ENCODE measurements at regions not wholly inside any gene's neighbourhood (a gene's known extent, or its start where the extent isn't known, plus 50 kb on each side); places are given as distances from the start of the nearest gene placed in this dataset.

- H3K36me3 ChIP-seq (replicated peaks in 1 of 2; ENCODE audit: control insufficient read depth in 1 of 2, insufficient read depth in 2 of 2, low read length in 2 of 2): peaks cover 11 to 33% of the 10 kb centered on the region in 2 experiments
- no peak overlapping the region for H3K4me2 ChIP-seq (ENCODE audit: low read depth, low read length)
- no peak overlapping the region for H3K27ac ChIP-seq (ENCODE audit: extremely low read length, insufficient read depth, low read length)
- ChIA-PET CTCF (ENCODE audit: low intra/inter-chr PET ratio, low total read pairs) (no interaction called here), POLR2A (no interaction called here)
- no peak overlapping the region for H3K9ac ChIP-seq (ENCODE audit: insufficient read depth, low read depth, low read length)
- in situ Hi-C loops (cut with HindIII; ENCODE audit: extremely low pct_ligation_motif_present, low pct_unique_long_range_greater_than_20kb): no loop called here
- FAIRE-seq (no peak), DNase-seq (ENCODE audit: low spot score) (no peak), ATAC-seq (peak; percentile 23; the same call in 1 of the 3 replicates)
- WGBS (ENCODE audit: low lambda C conversion rate): 95% methylated on average over 1 of the region's 1 CpG
- intact Hi-C loops (cut with micrococcal nuclease; ENCODE audit: unreplicated experiment): no loop called here
- no TSS peak for BruUV-seq (replicated peaks)
- H3K27me3 ChIP-seq (ENCODE audit: control insufficient read depth in 1 of 2, insufficient read depth in 2 of 2, low read length in 2 of 2): no peaks in the 10 kb centered on the region
- no peaks in the 10 kb centered on the region for H3K79me2 ChIP-seq (ENCODE audit: insufficient read depth, low read length)
- no peaks in the 10 kb centered on the region for H4K20me1 ChIP-seq (ENCODE audit: insufficient read depth, low read length)
- H3K4me1 ChIP-seq (ENCODE audit: insufficient read depth, low read length): no peaks in the 10 kb centered on the region
- H2AFZ ChIP-seq (ENCODE audit: low read length): no peak overlapping the region
- H3K9me3 ChIP-seq (ENCODE audit: low read length): no peaks in the 10 kb centered on the region
- no peak overlapping the region for H3K4me3 ChIP-seq (replicated peaks in 1 of 3; ENCODE audit: insufficient read depth in 1 of 3, low read depth in 2 of 3, low read length in 3 of 3)
- TF ChIP-seq ZNF644 (CRISPR knock-in tag; IDR thresholded peaks at IDR 0.05; ENCODE audit: low read depth): no peak
- TF ChIP-seq ZNF432 (CRISPR knock-in tag; IDR thresholded peaks at IDR 0.05; ENCODE audit: borderline replicate concordance): no peak
- TF ChIP-seq, protein P1, sequence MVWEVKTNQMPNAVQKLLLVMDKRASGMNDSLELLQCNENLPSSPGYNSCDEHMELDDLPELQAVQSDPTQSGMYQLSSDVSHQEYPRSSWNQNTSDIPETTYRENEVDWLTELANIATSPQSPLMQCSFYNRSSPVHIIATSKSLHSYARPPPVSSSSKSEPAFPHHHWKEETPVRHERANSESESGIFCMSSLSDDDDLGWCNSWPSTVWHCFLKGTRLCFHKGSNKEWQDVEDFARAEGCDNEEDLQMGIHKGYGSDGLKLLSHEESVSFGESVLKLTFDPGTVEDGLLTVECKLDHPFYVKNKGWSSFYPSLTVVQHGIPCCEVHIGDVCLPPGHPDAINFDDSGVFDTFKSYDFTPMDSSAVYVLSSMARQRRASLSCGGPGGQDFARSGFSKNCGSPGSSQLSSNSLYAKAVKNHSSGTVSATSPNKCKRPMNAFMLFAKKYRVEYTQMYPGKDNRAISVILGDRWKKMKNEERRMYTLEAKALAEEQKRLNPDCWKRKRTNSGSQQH (CRISPR knock-in tag; IDR thresholded peaks at IDR 0.05; ENCODE audit: low read depth): no peak
- no peak for TF ChIP-seq RCOR2 (CRISPR knock-in tag; IDR thresholded peaks at IDR 0.05)
- TF ChIP-seq PCBP2 (optimal IDR thresholded peaks at IDR 0.05; ENCODE audit: low read depth, low read length, poor library complexity, severe bottlenecking): no peak
- TF ChIP-seq ZKSCAN5 (CRISPR knock-in tag; IDR thresholded peaks at IDR 0.05): no peak
Observed at GRCh38 chr6:144746902-144747469, 461.9 kb downstream of the UTRN start.

DNA sequence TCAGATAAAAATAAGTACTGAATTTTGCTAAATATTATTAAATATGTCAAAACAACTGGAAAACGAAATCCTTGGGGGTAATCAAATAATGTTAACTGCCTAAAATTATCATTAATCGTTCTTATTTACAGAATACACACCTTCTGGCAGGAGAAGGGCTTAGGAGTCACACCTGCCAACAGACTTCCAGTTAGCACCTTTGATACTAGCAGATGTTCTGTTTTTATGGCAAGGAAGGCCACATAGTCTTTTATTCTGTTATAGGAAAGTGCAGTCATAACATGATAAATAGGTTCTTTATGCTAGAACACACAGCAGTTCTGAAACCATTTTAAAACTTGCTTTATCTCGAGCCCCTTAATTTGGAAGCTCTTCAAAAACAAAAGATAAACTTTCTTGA is 464.1 kb downstream of the UTRN start:
- POLR2A ChIA-PET: no interaction called here
- Histone ChIP-seq H3K4me3 (replicated peaks in 1 of 3; ENCODE audit: insufficient read depth in 1 of 3, low read depth in 2 of 3, low read length in 3 of 3) (no peak overlapping the region), H3K27me3 (ENCODE audit: control insufficient read depth in 1 of 2, insufficient read depth in 2 of 2, low read length in 2 of 2) (no peaks in the 10 kb centered on the region), H2AFZ (ENCODE audit: low read length) (no peak overlapping the region), H3K27ac (ENCODE audit: extremely low read length, insufficient read depth, low read length) (no peak overlapping the region), H3K9ac (ENCODE audit: insufficient read depth, low read depth, low read length) (no peak overlapping the region), H3K9me3 (ENCODE audit: low read length) (no peaks in the 10 kb centered on the region), H4K20me1 (ENCODE audit: insufficient read depth, low read length) (no peaks in the 10 kb centered on the region), H3K4me1 (ENCODE audit: insufficient read depth, low read length) (no peaks in the 10 kb centered on the region), H3K4me2 (ENCODE audit: low read depth, low read length) (no peak overlapping the region), H3K79me2 (ENCODE audit: insufficient read depth, low read length) (no peaks in the 10 kb centered on the region), H3K36me3 (replicated peaks in 1 of 2; ENCODE audit: control insufficient read depth in 1 of 2, insufficient read depth in 2 of 2, low read length in 2 of 2) (peaks cover 13 to 40% of the 10 kb centered on the region in 2 experiments)
- FAIRE-seq (no peak), DNase-seq (ENCODE audit: low spot score) (no peak), ATAC-seq (no peak)
- WGBS (ENCODE audit: low lambda C conversion rate): 80% methylated on average over 3 of the region's 3 CpGs
- in situ Hi-C loops (cut with HindIII; ENCODE audit: extremely low pct_ligation_motif_present, low pct_unique_long_range_greater_than_20kb) (no loop called here), intact Hi-C loops (cut with micrococcal nuclease; ENCODE audit: unreplicated experiment) (no loop called here)
- CTCF ChIA-PET (ENCODE audit: low intra/inter-chr PET ratio, low total read pairs): no interaction called here
- BruUV-seq (replicated peaks): no TSS peak
- TF ChIP-seq MED1 (CRISPR knock-in tag; IDR thresholded peaks at IDR 0.05) (no peak), KDM1A (CRISPR knock-in tag; IDR thresholded peaks at IDR 0.05) (no peak), NFYB (CRISPR knock-in tag; IDR thresholded peaks at IDR 0.05) (no peak), SSRP1 (CRISPR knock-in tag; IDR thresholded peaks at IDR 0.05) (no peak), TFE3 (CRISPR knock-in tag; IDR thresholded peaks at IDR 0.05) (no peak)
- TF ChIP-seq, protein P2, sequence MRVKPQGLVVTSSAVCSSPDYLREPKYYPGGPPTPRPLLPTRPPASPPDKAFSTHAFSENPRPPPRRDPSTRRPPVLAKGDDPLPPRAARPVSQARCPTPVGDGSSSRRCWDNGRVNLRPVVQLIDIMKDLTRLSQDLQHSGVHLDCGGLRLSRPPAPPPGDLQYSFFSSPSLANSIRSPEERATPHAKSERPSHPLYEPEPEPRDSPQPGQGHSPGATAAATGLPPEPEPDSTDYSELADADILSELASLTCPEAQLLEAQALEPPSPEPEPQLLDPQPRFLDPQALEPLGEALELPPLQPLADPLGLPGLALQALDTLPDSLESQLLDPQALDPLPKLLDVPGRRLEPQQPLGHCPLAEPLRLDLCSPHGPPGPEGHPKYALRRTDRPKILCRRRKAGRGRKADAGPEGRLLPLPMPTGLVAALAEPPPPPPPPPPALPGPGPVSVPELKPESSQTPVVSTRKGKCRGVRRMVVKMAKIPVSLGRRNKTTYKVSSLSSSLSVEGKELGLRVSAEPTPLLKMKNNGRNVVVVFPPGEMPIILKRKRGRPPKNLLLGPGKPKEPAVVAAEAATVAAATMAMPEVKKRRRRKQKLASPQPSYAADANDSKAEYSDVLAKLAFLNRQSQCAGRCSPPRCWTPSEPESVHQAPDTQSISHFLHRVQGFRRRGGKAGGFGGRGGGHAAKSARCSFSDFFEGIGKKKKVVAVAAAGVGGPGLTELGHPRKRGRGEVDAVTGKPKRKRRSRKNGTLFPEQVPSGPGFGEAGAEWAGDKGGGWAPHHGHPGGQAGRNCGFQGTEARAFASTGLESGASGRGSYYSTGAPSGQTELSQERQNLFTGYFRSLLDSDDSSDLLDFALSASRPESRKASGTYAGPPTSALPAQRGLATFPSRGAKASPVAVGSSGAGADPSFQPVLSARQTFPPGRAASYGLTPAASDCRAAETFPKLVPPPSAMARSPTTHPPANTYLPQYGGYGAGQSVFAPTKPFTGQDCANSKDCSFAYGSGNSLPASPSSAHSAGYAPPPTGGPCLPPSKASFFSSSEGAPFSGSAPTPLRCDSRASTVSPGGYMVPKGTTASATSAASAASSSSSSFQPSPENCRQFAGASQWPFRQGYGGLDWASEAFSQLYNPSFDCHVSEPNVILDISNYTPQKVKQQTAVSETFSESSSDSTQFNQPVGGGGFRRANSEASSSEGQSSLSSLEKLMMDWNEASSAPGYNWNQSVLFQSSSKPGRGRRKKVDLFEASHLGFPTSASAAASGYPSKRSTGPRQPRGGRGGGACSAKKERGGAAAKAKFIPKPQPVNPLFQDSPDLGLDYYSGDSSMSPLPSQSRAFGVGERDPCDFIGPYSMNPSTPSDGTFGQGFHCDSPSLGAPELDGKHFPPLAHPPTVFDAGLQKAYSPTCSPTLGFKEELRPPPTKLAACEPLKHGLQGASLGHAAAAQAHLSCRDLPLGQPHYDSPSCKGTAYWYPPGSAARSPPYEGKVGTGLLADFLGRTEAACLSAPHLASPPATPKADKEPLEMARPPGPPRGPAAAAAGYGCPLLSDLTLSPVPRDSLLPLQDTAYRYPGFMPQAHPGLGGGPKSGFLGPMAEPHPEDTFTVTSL (CRISPR knock-in tag; IDR thresholded peaks at IDR 0.05; ENCODE audit: borderline replicate concordance): no peak

Data from HepG2 (cell line).